IPS-20b (cell line): ENCODE measurements at regions not wholly inside any gene's neighbourhood (a gene's known extent, or its start where the extent isn't known, plus 50 kb on each side); places are given as distances from the start of the nearest gene placed in this dataset.
"Not testable (repeated sequence)": the region's sequence is repeated elsewhere in the genome, so short reads cannot be mapped to it uniquely, and the experiment has no call there.

ENCODE experiments used
- H3K27ac ChIP-seq: one replicate; pipeline ENCODE4 v1.5.1; 2013; ENCODE audit warnings: low read length
- H3K27me3 ChIP-seq: 2 replicates; pipeline ENCODE4 v1.6.1; 2013; ENCODE audit warnings: mild to moderate bottlenecking, low read length, inconsistent platforms; ENCODE audit not compliant: insufficient read depth
- H3K36me3 ChIP-seq: 2 replicates; pipeline ENCODE4 v1.6.1; 2013; ENCODE audit warnings: low read depth, mild to moderate bottlenecking, inconsistent platforms, low read length, moderate library complexity; ENCODE audit not compliant: insufficient read depth
- H3K4me1 ChIP-seq: 2 replicates; pipeline ENCODE4 v1.6.1; 2013; ENCODE audit warnings: mild to moderate bottlenecking, control low read depth, inconsistent platforms, low read length, moderate library complexity; ENCODE audit not compliant: insufficient read depth
- H3K4me3 ChIP-seq: 2 replicates; pipeline ENCODE4 v1.5.1; 2013; ENCODE audit warnings: mild to moderate bottlenecking, low read length, inconsistent platforms
- H3K9ac ChIP-seq: 2 replicates; pipeline ENCODE4 v1.6.1; 2013; ENCODE audit warnings: low read depth, mild to moderate bottlenecking, inconsistent platforms, low read length, moderate library complexity
- H3K9me3 ChIP-seq: 2 replicates; pipeline ENCODE4 v1.6.1; 2013; ENCODE audit warnings: mild to moderate bottlenecking, low read depth, low read length, inconsistent platforms; ENCODE audit not compliant: insufficient read depth

DNA sequence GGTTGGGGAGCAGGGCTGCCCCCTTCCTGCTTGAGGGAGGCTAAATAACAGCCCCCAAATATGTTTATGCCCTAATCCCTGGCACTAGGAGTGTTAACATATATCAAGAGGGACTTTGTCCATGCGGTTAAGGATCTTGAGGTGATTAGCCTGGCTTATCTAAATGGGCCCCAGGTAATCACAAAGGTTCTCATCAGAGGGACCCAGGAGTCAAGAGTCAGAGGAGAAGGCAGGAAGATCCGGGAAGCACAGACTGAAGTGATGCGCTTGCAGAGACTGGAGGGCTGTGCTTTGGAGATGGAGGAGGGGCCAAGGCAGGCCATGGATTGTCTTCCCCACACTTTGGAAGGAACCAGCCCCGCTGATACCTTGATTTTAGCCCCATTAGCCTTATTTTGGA is 86.4 kb downstream of the IER5 start:
- Histone ChIP-seq H3K27me3 (no peaks in the 10 kb centered on the region), H3K9me3 (no peaks in the 10 kb centered on the region; the same call in 1 of the 2 replicates), H3K4me1 (peaks cover 7% of the 10 kb centered on the region; the same call in 1 of the 2 replicates), H3K9ac (no peak overlapping the region), H3K27ac (no peak overlapping the region), H3K36me3 (no peaks in the 10 kb centered on the region), H3K4me3 (no peak overlapping the region)

DNA sequence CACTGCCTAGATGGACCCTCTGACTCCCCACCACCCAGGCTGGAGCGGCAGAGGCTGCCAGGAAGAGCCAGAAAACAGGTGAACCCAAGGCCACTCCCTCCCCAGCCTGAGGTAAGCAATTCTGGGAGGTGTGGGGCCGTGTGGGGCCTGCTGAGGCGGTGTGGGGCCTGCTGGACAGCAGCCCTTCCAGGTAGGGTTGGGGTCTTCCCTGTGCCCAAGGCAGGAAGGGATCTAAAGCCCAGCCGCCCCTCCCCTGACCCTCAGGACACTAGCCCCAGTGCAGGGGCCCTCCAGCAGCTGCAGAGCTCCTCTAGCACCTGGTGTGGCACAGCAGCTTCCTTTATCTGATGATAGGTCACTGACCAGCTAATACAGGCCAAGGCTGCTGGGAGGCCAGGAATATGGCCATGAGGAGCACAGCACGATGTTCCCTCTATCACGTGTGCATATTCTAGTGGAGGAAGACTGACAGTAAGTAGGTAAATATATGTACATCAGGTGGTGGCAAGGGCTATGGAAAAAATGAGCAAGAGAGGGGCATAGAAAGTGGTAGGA is 86.9 kb downstream of the IER5 start:
- Histone ChIP-seq H3K4me1 (peaks cover 12% of the 10 kb centered on the region; the same call in 1 of the 2 replicates), H3K9me3 (no peaks in the 10 kb centered on the region; the same call in 1 of the 2 replicates)

DNA sequence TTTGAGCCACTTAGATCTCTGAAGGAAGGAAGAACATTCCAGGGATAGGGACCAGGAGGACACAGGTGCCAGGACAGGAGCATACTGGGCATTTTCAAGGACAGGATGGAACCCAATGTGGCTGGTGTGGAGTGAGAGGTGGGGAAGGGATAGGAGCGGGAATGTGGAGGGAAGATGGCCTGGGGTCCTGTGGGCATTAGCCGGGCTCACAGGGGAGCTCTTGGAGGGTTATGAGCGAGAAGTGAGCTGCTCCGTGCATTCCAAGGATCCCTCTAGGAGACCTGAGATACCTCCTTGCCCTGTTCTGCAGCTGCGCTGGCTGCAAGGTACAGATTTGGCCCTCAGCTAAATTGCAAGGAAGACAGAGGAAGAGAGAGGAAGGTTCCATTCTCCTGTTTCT is 87.5 kb downstream of the IER5 start:
- Histone ChIP-seq H3K27me3 (no peaks in the 10 kb centered on the region), H3K27ac (no peak overlapping the region), H3K4me3 (no peak overlapping the region), H3K36me3 (no peaks in the 10 kb centered on the region), H3K4me1 (peaks cover 16% of the 10 kb centered on the region; the same call in 1 of the 2 replicates), H3K9me3 (no peaks in the 10 kb centered on the region; the same call in 1 of the 2 replicates), H3K9ac (no peak overlapping the region)

More for the DNA sequence above, 86.9 kb downstream of the IER5 start:
- H3K9ac ChIP-seq, result no peak overlapping the region
- no peak overlapping the region for H3K27ac ChIP-seq
- H3K36me3 ChIP-seq, result no peaks in the 10 kb centered on the region
- no peaks in the 10 kb centered on the region for H3K27me3 ChIP-seq
- H3K4me3 ChIP-seq, result no peak overlapping the region

DNA sequence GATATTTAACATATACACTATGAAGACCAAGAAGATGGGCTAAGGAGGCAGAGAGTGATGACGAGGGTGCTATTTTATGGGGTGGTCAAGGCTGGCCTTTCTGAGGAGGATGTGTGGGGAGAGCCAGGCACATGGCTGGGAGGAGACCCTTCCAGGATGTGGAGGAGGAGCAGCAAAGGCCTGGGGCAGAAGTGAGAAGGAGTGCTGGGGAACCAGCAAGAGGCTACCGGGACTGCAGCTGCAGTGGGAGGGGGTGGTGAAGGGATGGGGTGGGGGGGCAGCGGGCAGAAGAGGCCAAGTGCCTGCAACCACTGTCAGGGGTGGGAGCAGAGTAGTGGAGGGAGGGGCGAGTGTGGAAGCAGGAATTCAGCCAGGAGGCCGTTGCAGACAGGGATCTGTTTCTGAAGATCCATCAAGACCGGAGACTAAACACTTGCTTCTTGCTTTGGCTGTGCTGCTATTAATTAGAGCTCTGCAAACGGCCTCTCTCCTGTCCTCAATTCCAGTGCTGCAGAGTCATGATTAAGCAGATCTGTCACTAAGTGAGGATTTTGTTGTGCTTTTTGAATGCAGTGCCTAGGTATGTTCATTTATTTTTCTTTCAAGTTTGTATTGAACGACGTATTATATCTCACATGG is 89.9 kb downstream of the IER5 start:
- no peaks in the 10 kb centered on the region; the same call in 1 of the 2 replicates for H3K9me3 ChIP-seq
- no peaks in the 10 kb centered on the region for H3K36me3 ChIP-seq
- H3K9ac ChIP-seq, result no peak overlapping the region
- no peak overlapping the region for H3K4me3 ChIP-seq
- peaks cover 29% of the 10 kb centered on the region; the same call in 1 of the 2 replicates for H3K4me1 ChIP-seq
- H3K27me3 ChIP-seq, result no peaks in the 10 kb centered on the region
- no peak overlapping the region for H3K27ac ChIP-seq

DNA sequence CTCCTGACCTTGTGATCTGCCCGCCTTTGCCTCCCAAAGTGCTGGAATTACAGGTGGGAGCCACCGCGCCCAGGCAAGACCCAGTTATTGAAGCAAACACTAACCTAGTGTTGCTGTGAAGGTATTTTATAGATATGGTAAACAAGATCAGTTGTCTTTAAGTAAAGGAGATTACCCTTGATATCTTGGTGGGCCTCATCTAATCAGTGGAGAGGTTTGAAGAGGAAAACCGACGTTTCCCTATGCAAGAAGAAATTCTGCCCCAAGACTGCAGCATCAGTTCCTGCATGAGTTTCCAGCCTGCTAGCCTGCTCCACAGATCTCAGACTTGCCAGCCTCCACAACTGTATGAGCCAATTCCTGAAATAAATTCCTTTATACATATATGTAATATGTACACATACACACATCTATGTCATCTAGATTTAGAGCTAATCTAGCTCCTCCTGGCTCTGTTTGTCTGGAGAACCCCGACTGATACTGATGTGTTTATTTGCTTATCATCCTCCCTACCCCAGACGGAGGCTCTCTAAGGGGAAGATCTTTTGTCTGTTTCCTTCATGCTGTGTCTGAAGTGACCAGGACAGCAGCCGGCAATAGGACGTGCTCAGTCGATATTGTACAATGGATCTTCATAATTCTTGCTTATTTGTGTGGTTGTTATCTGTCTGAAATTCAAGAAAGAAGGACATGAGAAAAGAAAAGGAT is 90.9 kb downstream of the IER5 start:
- peak overlapping the region; percentile 51; the same call in 1 of the 2 replicates for H3K9ac ChIP-seq
- H3K4me1 ChIP-seq, result peaks cover 29% of the 10 kb centered on the region; the same call in 1 of the 2 replicates
- H3K36me3 ChIP-seq, result no peaks in the 10 kb centered on the region
- no peaks in the 10 kb centered on the region; the same call in 1 of the 2 replicates for H3K9me3 ChIP-seq
- H3K27me3 ChIP-seq, result no peaks in the 10 kb centered on the region
- no peak overlapping the region for H3K27ac ChIP-seq
- H3K4me3 ChIP-seq, result peak overlapping the region; percentile 48; the same call in 1 of the 2 replicates

DNA sequence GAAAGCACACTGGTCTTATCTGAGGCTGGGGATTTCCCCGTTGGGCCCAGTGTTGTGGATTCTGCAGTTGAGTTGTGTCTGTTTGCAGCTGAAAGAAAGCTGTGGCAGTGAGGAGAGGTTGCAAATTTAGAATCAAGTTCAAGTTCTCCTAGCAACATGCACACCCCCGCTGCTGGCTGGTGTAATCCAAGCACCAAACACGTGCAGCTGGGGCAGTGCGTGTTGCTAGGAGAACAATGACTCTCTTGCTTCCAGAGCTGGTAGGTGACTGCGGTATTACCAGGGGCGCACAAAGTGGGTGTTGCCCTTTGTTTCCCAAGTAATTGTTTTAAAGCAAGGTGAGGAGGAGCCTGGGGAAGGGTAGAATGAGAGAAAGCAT is 91.5 kb downstream of the IER5 start:
- Histone ChIP-seq H3K9me3 (no peaks in the 10 kb centered on the region; the same call in 1 of the 2 replicates), H3K27ac (no peak overlapping the region), H3K4me1 (peaks cover 29% of the 10 kb centered on the region; the same call in 1 of the 2 replicates), H3K27me3 (no peaks in the 10 kb centered on the region), H3K9ac (peak overlapping the region; percentile 51; the same call in 1 of the 2 replicates), H3K36me3 (no peaks in the 10 kb centered on the region), H3K4me3 (peak overlapping the region; percentile 48; the same call in 1 of the 2 replicates)

DNA sequence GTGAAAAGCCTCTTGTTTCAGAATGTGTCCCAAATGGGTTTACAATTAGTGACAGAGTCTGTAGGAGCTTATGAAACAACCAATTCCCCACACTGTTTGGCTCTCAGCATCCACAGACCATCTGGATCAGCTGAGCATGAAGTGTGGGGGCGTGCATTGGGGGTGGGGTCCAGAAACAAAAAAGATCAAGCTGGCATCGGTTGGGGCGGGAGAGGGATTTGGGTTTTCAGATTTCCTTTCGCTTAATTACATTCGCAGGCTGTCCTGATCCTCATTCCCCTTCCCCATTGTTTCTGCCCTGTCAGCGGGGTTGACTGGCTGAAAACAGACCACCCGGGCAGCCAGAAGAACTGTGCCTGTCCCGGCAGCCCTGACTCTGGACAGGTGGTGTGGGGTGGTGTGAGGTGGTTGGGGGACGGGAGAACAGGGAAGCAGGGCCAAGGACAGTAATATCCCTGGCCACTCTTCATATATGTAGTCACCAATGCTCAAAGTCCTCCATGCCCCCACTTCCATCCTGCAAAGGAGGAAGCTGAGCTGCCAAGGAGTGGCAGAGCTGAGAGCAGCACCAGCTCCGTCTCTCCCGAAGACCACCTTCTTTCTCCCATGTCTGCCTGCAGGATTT is 92.0 kb downstream of the IER5 start:
- peak overlapping the region; percentile 48; the same call in 1 of the 2 replicates for H3K4me3 ChIP-seq
- H3K27ac ChIP-seq, result no peak overlapping the region
- H3K36me3 ChIP-seq, result no peaks in the 10 kb centered on the region
- H3K9ac ChIP-seq, result peak overlapping the region; percentile 51; the same call in 1 of the 2 replicates
- no peaks in the 10 kb centered on the region for H3K27me3 ChIP-seq
- H3K9me3 ChIP-seq, result no peaks in the 10 kb centered on the region; the same call in 1 of the 2 replicates
- H3K4me1 ChIP-seq, result peaks cover 29% of the 10 kb centered on the region; the same call in 1 of the 2 replicates

DNA sequence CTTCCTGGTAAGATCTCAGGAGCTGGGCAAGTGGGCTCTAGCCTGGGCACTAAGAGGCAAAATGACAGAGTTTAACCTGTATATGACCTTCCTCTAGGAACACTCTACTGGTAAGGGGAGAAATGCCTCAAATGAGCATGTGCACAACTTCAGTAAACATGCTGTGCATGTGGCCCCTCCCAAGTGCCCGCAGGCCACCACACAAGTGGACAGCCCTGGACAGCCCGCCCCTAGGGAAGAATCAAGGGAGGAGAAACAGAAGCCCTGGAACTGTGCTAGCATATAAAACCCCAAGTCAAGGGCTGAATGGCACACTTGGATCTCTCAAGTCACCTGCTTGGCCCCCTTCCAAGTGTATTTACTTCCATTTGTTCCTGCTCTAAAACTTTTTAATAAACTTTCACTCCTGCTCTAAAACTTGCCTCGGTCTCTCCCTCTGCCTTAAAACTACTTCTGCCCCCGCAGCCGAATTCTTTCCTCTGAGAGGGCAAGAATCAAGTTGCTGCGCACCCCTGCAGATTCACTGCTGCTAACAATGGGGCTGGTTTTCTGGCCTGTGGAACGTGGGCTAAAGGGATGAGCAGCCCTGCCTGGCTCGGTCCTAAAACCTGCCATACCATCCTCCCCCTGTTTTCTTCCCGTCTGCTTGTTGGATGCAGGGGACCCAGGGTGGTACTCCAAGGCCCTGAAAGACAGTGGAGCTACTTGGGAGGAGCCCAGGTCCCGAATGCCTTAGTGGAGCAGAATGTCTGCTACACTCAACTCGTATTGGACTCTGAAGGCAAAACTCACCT is 93.5 kb downstream of the IER5 start:
- no peak overlapping the region for H3K9ac ChIP-seq
- H3K27me3 ChIP-seq, result no peaks in the 10 kb centered on the region
- no peak overlapping the region for H3K4me3 ChIP-seq
- peaks cover 29% of the 10 kb centered on the region; the same call in 1 of the 2 replicates for H3K4me1 ChIP-seq
- no peaks in the 10 kb centered on the region; the same call in 1 of the 2 replicates for H3K9me3 ChIP-seq
- no peak overlapping the region for H3K27ac ChIP-seq
- no peaks in the 10 kb centered on the region for H3K36me3 ChIP-seq

DNA sequence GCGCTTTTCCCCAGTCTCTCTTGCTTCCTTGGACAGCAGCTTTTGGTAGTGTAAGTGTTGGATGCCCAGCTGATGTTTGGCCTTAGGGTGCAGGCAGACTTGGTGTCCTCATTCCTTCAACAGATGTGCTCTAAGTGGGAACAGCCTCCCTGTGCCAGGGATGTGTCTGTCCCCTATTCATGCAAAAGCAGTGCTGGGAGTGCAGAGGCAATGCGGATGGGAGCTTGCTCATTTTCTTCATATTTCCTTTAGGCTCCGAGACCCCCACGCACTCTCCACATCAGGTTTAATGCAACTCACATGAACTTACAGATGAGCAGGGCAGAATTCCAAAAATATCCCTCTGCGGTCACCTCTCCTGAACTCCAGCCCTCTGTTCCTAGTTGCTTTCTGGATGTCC is 96.1 kb downstream of the IER5 start:
- peaks cover 3% of the 10 kb centered on the region; the same call in 1 of the 2 replicates for H3K27me3 ChIP-seq
- H3K9me3 ChIP-seq, result no peaks in the 10 kb centered on the region
- H3K4me3 ChIP-seq, result no peak overlapping the region
- no peak overlapping the region for H3K9ac ChIP-seq
- H3K27ac ChIP-seq, result no peak overlapping the region
- no peaks in the 10 kb centered on the region for H3K36me3 ChIP-seq
- H3K4me1 ChIP-seq, result peaks cover 24% of the 10 kb centered on the region; the same call in 1 of the 2 replicates

DNA sequence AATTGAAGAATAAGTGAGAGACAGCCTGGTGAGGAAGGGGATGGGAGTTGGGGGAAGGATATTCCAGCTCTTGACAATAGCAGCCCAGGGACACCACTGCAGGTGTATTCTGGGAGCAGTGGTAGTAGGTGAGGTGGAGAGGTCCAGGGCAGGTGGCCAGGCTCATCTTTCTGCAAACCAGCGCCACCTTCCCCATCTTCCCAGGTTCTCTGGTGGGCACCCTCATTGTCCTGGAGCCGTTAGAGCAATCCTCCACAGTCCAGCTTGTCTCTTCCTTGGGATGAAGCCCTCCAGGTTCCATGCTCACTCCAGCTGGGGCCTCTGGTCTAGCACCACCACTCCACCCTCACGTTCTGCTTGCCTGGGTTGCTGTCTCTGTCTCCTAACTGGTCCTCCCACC is 97.0 kb downstream of the IER5 start:
- Histone ChIP-seq H3K9me3 (no peaks in the 10 kb centered on the region), H3K27me3 (peaks cover 8% of the 10 kb centered on the region), H3K4me3 (no peak overlapping the region), H3K27ac (no peak overlapping the region), H3K9ac (no peak overlapping the region), H3K4me1 (peaks cover 16% of the 10 kb centered on the region; the same call in 1 of the 2 replicates), H3K36me3 (no peaks in the 10 kb centered on the region)

DNA sequence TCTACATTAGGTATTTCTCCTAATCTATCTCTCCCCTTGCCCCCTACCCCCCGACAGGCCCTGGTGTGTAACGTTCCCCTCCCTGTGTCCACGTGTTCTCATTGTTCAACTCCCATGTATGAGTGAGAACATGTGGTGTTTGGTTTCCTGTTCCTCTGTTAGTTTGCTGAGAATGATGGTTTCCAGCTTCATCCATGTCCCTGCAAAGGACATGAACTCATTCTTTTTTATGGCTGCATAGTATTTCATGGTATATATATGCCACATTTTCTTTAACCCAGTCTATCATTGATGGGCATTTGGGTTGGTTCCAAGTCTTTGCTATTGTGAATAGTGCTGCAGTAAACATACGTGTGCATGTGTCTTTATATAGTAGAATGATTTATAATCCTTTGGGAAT is 97.6 kb downstream of the IER5 start:
- not testable (repeated sequence) for H3K9ac ChIP-seq, H3K9me3 ChIP-seq, H3K36me3 ChIP-seq, H3K4me3 ChIP-seq, H3K27ac ChIP-seq
- Histone ChIP-seq H3K27me3 (peaks cover 14% of the 10 kb centered on the region), H3K4me1 (peaks cover 11% of the 10 kb centered on the region; the same call in 1 of the 2 replicates)
